ENCODE measurements at regions not wholly inside any gene's neighbourhood (a gene's known extent, or its start where the extent isn't known, plus 50 kb on each side); places are given as distances from the start of the nearest gene placed in this dataset.

DNA sequence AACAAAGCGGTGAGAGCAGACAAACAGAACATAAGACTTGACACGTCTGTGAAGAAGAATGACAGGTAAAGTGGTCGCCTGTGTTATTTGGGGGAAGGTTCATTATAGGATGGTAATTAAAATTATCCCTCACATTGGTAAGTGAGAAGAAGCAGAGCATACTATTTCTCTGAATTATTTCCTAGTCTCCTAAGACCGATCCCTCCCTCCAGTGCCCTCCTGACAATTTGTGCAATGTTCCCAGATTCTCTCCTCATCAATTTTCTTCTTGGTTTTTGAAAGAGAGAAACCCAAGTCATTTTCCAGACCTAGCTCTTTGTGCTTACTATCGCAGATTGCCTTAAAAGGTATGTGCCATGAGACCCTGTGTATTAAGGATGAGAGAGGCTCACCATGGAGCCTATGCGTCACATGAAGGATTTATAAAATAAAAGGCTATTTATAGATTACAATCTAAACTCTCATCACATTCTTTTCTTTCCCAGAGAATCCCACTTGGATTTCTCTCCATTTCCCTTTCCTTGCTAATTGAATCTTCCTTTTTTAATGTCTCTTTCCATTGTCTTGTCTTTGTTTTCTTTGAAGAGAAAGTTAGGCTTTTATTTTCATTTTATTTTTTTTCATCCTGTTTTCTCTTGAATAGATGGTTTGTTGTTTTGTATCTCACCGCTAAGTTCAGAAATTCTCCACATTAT lies 112.0 kb downstream of the PPP1R3A start:
- no peak overlapping the region for H2AFZ ChIP-seq (ENCODE audit: low read length)
- no peaks in the 10 kb centered on the region for H3K4me1 ChIP-seq (ENCODE audit: insufficient read depth, low read length)

GRCh38 chr7:113805976-113806375 lies 112.8 kb downstream of the PPP1R3A start:
- H3K9me3 ChIP-seq (ENCODE audit: low read depth, low read length) = no peaks in the 10 kb centered on the region
- H3K4me3 ChIP-seq (ENCODE audit: insufficient read depth, low read length) = no peak overlapping the region
- TF ChIP-seq, protein P1, sequence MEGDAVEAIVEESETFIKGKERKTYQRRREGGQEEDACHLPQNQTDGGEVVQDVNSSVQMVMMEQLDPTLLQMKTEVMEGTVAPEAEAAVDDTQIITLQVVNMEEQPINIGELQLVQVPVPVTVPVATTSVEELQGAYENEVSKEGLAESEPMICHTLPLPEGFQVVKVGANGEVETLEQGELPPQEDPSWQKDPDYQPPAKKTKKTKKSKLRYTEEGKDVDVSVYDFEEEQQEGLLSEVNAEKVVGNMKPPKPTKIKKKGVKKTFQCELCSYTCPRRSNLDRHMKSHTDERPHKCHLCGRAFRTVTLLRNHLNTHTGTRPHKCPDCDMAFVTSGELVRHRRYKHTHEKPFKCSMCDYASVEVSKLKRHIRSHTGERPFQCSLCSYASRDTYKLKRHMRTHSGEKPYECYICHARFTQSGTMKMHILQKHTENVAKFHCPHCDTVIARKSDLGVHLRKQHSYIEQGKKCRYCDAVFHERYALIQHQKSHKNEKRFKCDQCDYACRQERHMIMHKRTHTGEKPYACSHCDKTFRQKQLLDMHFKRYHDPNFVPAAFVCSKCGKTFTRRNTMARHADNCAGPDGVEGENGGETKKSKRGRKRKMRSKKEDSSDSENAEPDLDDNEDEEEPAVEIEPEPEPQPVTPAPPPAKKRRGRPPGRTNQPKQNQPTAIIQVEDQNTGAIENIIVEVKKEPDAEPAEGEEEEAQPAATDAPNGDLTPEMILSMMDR (IDR thresholded peaks at IDR 0.05; ENCODE audit: extremely low read depth, low read depth, low read length) = no peak
- H3K27ac ChIP-seq (ENCODE audit: low read depth, low read length) = no peak overlapping the region
- H4K20me1 ChIP-seq (ENCODE audit: insufficient read depth, low read length) = no peaks in the 10 kb centered on the region
- H2AFZ ChIP-seq (ENCODE audit: low read length) = no peak overlapping the region
- H3K27me3 ChIP-seq (ENCODE audit: insufficient read depth, low read length) = no peaks in the 10 kb centered on the region
- H3K79me2 ChIP-seq (ENCODE audit: insufficient read depth, low read length) = no peaks in the 10 kb centered on the region
- no peak for DNase-seq (ENCODE audit: insufficient read length, low spot score, missing footprints)
- no peak overlapping the region for H3K4me2 ChIP-seq (ENCODE audit: insufficient read depth, low read length)
- H3K36me3 ChIP-seq (ENCODE audit: insufficient read depth, low read length) = no peaks in the 10 kb centered on the region
- no peaks in the 10 kb centered on the region for H3K4me1 ChIP-seq (ENCODE audit: insufficient read depth, low read length)

More for the DNA sequence above, 112.0 kb downstream of the PPP1R3A start:
- no peak for DNase-seq (ENCODE audit: insufficient read length, low spot score, missing footprints)
- Histone ChIP-seq H3K9me3 (ENCODE audit: low read depth, low read length) (no peaks in the 10 kb centered on the region), H3K4me2 (ENCODE audit: insufficient read depth, low read length) (no peak overlapping the region), H3K36me3 (ENCODE audit: insufficient read depth, low read length) (no peaks in the 10 kb centered on the region), H3K4me3 (ENCODE audit: insufficient read depth, low read length) (no peak overlapping the region), H3K79me2 (ENCODE audit: insufficient read depth, low read length) (no peaks in the 10 kb centered on the region), H3K27ac (ENCODE audit: low read depth, low read length) (no peak overlapping the region), H3K27me3 (ENCODE audit: insufficient read depth, low read length) (no peaks in the 10 kb centered on the region), H4K20me1 (ENCODE audit: insufficient read depth, low read length) (no peaks in the 10 kb centered on the region)
- TF ChIP-seq, protein P1 (IDR thresholded peaks at IDR 0.05; ENCODE audit: extremely low read depth, low read depth, low read length) = no peak

- H3K4me1 ChIP-seq (ENCODE audit: insufficient read depth, low read length) = no peaks in the 10 kb centered on the region
- no peaks in the 10 kb centered on the region for H3K79me2 ChIP-seq (ENCODE audit: insufficient read depth, low read length)
- no peak overlapping the region for H3K4me3 ChIP-seq (ENCODE audit: insufficient read depth, low read length)
- H2AFZ ChIP-seq (ENCODE audit: low read length) = no peak overlapping the region
- DNase-seq (ENCODE audit: insufficient read length, low spot score, missing footprints) = no peak
- no peak overlapping the region for H3K4me2 ChIP-seq (ENCODE audit: insufficient read depth, low read length)
- no peak overlapping the region for H3K27ac ChIP-seq (ENCODE audit: low read depth, low read length)
- TF ChIP-seq, protein P1 (IDR thresholded peaks at IDR 0.05; ENCODE audit: extremely low read depth, low read depth, low read length) = no peak
- H3K9me3 ChIP-seq (ENCODE audit: low read depth, low read length) = no peaks in the 10 kb centered on the region
- H3K36me3 ChIP-seq (ENCODE audit: insufficient read depth, low read length) = no peaks in the 10 kb centered on the region
- H3K27me3 ChIP-seq (ENCODE audit: insufficient read depth, low read length) = no peaks in the 10 kb centered on the region
- H4K20me1 ChIP-seq (ENCODE audit: insufficient read depth, low read length) = no peaks in the 10 kb centered on the region
Observed at GRCh38 chr7:113804475-113805095, 114.2 kb downstream of the PPP1R3A start.

DNA sequence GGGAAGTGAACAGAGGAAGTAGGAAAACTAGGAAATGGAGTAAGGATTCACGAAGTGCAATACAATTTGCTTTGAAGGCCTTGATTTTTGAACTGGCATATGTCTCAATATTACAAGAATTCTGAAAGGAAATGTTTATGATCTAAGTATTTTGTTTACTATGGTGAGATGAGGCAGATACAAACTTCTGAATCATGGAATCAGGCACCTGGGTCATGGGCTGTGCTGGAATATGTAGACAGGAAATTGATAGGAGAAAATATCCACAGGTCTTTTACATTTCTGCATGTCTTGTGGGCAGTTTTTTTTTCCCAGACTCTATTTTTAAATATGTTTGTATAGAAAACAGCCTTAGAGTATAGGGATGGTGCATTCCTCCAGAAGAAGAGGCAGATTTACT lies 117.1 kb downstream of the PPP1R3A start:
- TF ChIP-seq, protein P1 (IDR thresholded peaks at IDR 0.05; ENCODE audit: extremely low read depth, low read depth, low read length) = no peak
- DNase-seq (ENCODE audit: insufficient read length, low spot score, missing footprints) = no peak
- Histone ChIP-seq H3K36me3 (ENCODE audit: insufficient read depth, low read length) (no peaks in the 10 kb centered on the region), H3K4me3 (ENCODE audit: insufficient read depth, low read length) (no peak overlapping the region), H3K9me3 (ENCODE audit: low read depth, low read length) (no peaks in the 10 kb centered on the region), H4K20me1 (ENCODE audit: insufficient read depth, low read length) (no peaks in the 10 kb centered on the region), H3K27ac (ENCODE audit: low read depth, low read length) (no peak overlapping the region), H3K79me2 (ENCODE audit: insufficient read depth, low read length) (no peaks in the 10 kb centered on the region), H3K4me1 (ENCODE audit: insufficient read depth, low read length) (peaks cover 18% of the 10 kb centered on the region), H3K4me2 (ENCODE audit: insufficient read depth, low read length) (no peak overlapping the region), H3K27me3 (ENCODE audit: insufficient read depth, low read length) (no peaks in the 10 kb centered on the region), H2AFZ (ENCODE audit: low read length) (no peak overlapping the region)
